Fibroblast of lung (primary cell): ENCODE measurements at regions not wholly inside any gene's neighbourhood (a gene's known extent, or its start where the extent isn't known, plus 50 kb on each side); places are given as distances from the start of the nearest gene placed in this dataset.

Experiments used
- DNase-seq, 2 donors: peaks; one replicate each; pipeline versions ENCODE4 v3.0.0 to v3.0.0-alpha.2; 2010; ENCODE audit warnings: low read depth in 2 of 2
- H2AFZ ChIP-seq: 2 replicates; pipeline ENCODE4 v1.5.1; 2012; ENCODE audit warnings: low read length, control low read depth, inconsistent platforms
- H3K27ac ChIP-seq: 2 replicates; pipeline ENCODE4 v1.5.1; 2011; ENCODE audit warnings: low read length, control low read depth; ENCODE audit not compliant: insufficient read depth
- H3K27me3 ChIP-seq: 2 replicates; pipeline ENCODE4 v1.5.1; 2011; ENCODE audit warnings: mild to moderate bottlenecking, low read length; ENCODE audit not compliant: control insufficient read depth, insufficient read depth
- H3K36me3 ChIP-seq: 2 replicates; pipeline ENCODE4 v1.5.1; 2011; ENCODE audit warnings: low read length; ENCODE audit not compliant: control insufficient read depth, insufficient read depth
- H3K4me1 ChIP-seq: 2 replicates; pipeline ENCODE4 v1.5.1; 2011; ENCODE audit warnings: low read length; ENCODE audit not compliant: control insufficient read depth, insufficient read depth; ENCODE audit errors: extremely low read depth
- H3K4me2 ChIP-seq: 2 replicates; pipeline ENCODE4 v1.5.1; 2011; ENCODE audit warnings: low read length, control low read depth; ENCODE audit not compliant: insufficient read depth; ENCODE audit errors: extremely low read depth
- H3K4me3 ChIP-seq, 4 experiments: fragments of 200-600 bp in 1 of 4; sonication (generic) in 1 of 4; replicated peaks in 1 of 4; 2 replicates each; pipeline ENCODE4 v1.5.1; 2011 to 2016; ENCODE audit warnings: low read length in 4 of 4, low read depth in 3 of 4, mild to moderate bottlenecking in 3 of 4, control low read depth in 2 of 4, inconsistent platforms in 1 of 4, mixed read lengths in 1 of 4; ENCODE audit not compliant: insufficient read depth in 1 of 4; ENCODE audit errors: control extremely low read depth in 1 of 4
- H3K79me2 ChIP-seq: 2 replicates; pipeline ENCODE4 v1.5.1; 2012; ENCODE audit warnings: mild to moderate bottlenecking, low read length, inconsistent platforms; ENCODE audit not compliant: control insufficient read depth, insufficient read depth
- H3K9ac ChIP-seq: 2 replicates; pipeline ENCODE4 v1.5.1; 2011; ENCODE audit warnings: mild to moderate bottlenecking, low read length, control low read depth; ENCODE audit not compliant: insufficient read depth
- H3K9me3 ChIP-seq: 2 replicates; pipeline ENCODE4 v1.5.1; 2012; ENCODE audit warnings: low read depth, low read length; ENCODE audit not compliant: control insufficient read depth, insufficient read depth
- H4K20me1 ChIP-seq: 2 replicates; pipeline ENCODE4 v1.5.1; 2011; ENCODE audit warnings: low read length; ENCODE audit not compliant: control insufficient read depth, insufficient read depth; ENCODE audit errors: extremely low read depth
- CTCF ChIP-seq, 2 donors: IDR thresholded peaks in 1 of 2; conservative IDR thresholded peaks in 1 of 2; 1 replicate in 1 of 2; 2 replicates in 1 of 2; pipeline ENCODE4 v1.5.1; 2011 to 2012; ENCODE audit warnings: low read length in 2 of 2, control low read depth in 1 of 2, inconsistent platforms in 1 of 2, low read depth in 1 of 2, mild to moderate bottlenecking in 1 of 2
- EZH2 ChIP-seq: IDR thresholded peaks from 2 replicates; pipeline ENCODE4 v1.5.1; 2012; ENCODE audit warnings: low read length, control low read depth, mild to moderate bottlenecking; ENCODE audit errors: missing control alignments

- H3K27me3 ChIP-seq = no peaks in the 10 kb centered on the region
- no peak overlapping the region for H3K27ac ChIP-seq
- DNase-seq = no peak
- no peak overlapping the region for H3K4me3 ChIP-seq
- H2AFZ ChIP-seq = no peak overlapping the region
- no peaks in the 10 kb centered on the region for H3K4me1 ChIP-seq
- no peaks in the 10 kb centered on the region for H3K36me3 ChIP-seq
- no peak overlapping the region for H3K9ac ChIP-seq
- TF ChIP-seq EZH2 (no peak), CTCF (conservative IDR thresholded peaks at IDR 0.05 in 1 of 2, IDR thresholded peaks at IDR 0.05 in 1 of 2; ENCODE audit: low read depth in 1 of 2, low read length in 2 of 2) (no peak)
- no peaks in the 10 kb centered on the region for H3K79me2 ChIP-seq
- H3K9me3 ChIP-seq = no peaks in the 10 kb centered on the region
- no peaks in the 10 kb centered on the region for H4K20me1 ChIP-seq
- no peak overlapping the region for H3K4me2 ChIP-seq
These were observed 252.1 kb upstream of the GRM7 start for GRCh38 chr3:6608843-6609242.

- DNase-seq = no peak
- TF ChIP-seq EZH2 = no peak
- no peak for TF ChIP-seq CTCF (conservative IDR thresholded peaks at IDR 0.05 in 1 of 2, IDR thresholded peaks at IDR 0.05 in 1 of 2; ENCODE audit: low read depth in 1 of 2, low read length in 2 of 2)
- H3K9ac ChIP-seq = no peak overlapping the region
- no peak overlapping the region for H2AFZ ChIP-seq
- H3K4me3 ChIP-seq = no peak overlapping the region
- no peak overlapping the region for H3K4me2 ChIP-seq
- no peaks in the 10 kb centered on the region for H3K27me3 ChIP-seq
- no peak overlapping the region for H3K27ac ChIP-seq
- no peaks in the 10 kb centered on the region for H3K4me1 ChIP-seq
- no peaks in the 10 kb centered on the region for H3K9me3 ChIP-seq
- no peaks in the 10 kb centered on the region for H3K79me2 ChIP-seq
- no peaks in the 10 kb centered on the region for H4K20me1 ChIP-seq
- no peaks in the 10 kb centered on the region for H3K36me3 ChIP-seq
These were observed 248.8 kb upstream of the GRM7 start for GRCh38 chr3:6612034-6612616.

GRCh38 chr3:6622260-6622659 is 238.7 kb upstream of the GRM7 start:
- no peak overlapping the region for H3K4me2 ChIP-seq
- no peaks in the 10 kb centered on the region for H3K27me3 ChIP-seq
- H2AFZ ChIP-seq = no peak overlapping the region
- no peaks in the 10 kb centered on the region for H4K20me1 ChIP-seq
- no peak for DNase-seq
- H3K79me2 ChIP-seq = no peaks in the 10 kb centered on the region
- H3K9ac ChIP-seq = no peak overlapping the region
- H3K4me3 ChIP-seq = no peak overlapping the region
- H3K36me3 ChIP-seq = no peaks in the 10 kb centered on the region
- no peak overlapping the region for H3K27ac ChIP-seq
- no peak for TF ChIP-seq EZH2
- TF ChIP-seq CTCF (conservative IDR thresholded peaks at IDR 0.05 in 1 of 2, IDR thresholded peaks at IDR 0.05 in 1 of 2; ENCODE audit: low read depth in 1 of 2, low read length in 2 of 2) = no peak
- no peaks in the 10 kb centered on the region for H3K4me1 ChIP-seq
- H3K9me3 ChIP-seq = no peaks in the 10 kb centered on the region
